ENCODE measurements at regions not wholly inside any gene's neighbourhood (a gene's known extent, or its start where the extent isn't known, plus 50 kb on each side); places are given as distances from the start of the nearest gene placed in this dataset.
A peak's percentile ranks its signal among the peaks of the same experiment; 100 is the strongest.

- in situ Hi-C loops (cut with HindIII; ENCODE audit: low sequenced_read_pairs) = no loop called here
- TF ChIP-seq CTCF (IDR thresholded peaks at IDR 0.05; ENCODE audit: low read depth, low read length, missing control alignments) = no peak
- no peak overlapping the region for H3K4me3 ChIP-seq (ENCODE audit: low read depth, low read length)
- DNase-seq (ENCODE audit: low read depth) = no peak
Measured at GRCh38 chr5:117671551-117671950, 1096.9 kb upstream of the SEMA6A start.

GRCh38 chr5:117667105-117667504, 1092.5 kb upstream of the SEMA6A start:
- no peak for TF ChIP-seq CTCF (IDR thresholded peaks at IDR 0.05; ENCODE audit: low read depth, low read length, missing control alignments)
- no peak for DNase-seq (ENCODE audit: low read depth)
- H3K4me3 ChIP-seq (ENCODE audit: low read depth, low read length) = no peak overlapping the region
- in situ Hi-C loops (cut with HindIII; ENCODE audit: low sequenced_read_pairs) = no loop called here

- TF ChIP-seq CTCF (IDR thresholded peaks at IDR 0.05; ENCODE audit: low read depth, low read length, missing control alignments) = no peak
- DNase-seq (ENCODE audit: low read depth) = peak; percentile 48
- no peak overlapping the region for H3K4me3 ChIP-seq (ENCODE audit: low read depth, low read length)
- in situ Hi-C loops (cut with HindIII; ENCODE audit: low sequenced_read_pairs) = no loop called here
Measured at GRCh38 chr5:117665121-117665520, 1090.5 kb upstream of the SEMA6A start.

GRCh38 chr5:117662361-117662760, 1087.7 kb upstream of the SEMA6A start:
- in situ Hi-C loops (cut with HindIII; ENCODE audit: low sequenced_read_pairs) = no loop called here
- no peak overlapping the region for H3K4me3 ChIP-seq (ENCODE audit: low read depth, low read length)
- no peak for TF ChIP-seq CTCF (IDR thresholded peaks at IDR 0.05; ENCODE audit: low read depth, low read length, missing control alignments)
- DNase-seq (ENCODE audit: low read depth) = no peak

- TF ChIP-seq CTCF (IDR thresholded peaks at IDR 0.05; ENCODE audit: low read depth, low read length, missing control alignments) = no peak
- peak; percentile 60 for DNase-seq (ENCODE audit: low read depth)
- in situ Hi-C loops (cut with HindIII; ENCODE audit: low sequenced_read_pairs) = no loop called here
- H3K4me3 ChIP-seq (ENCODE audit: low read depth, low read length) = no peak overlapping the region
Measured at GRCh38 chr5:117657541-117657940, 1082.9 kb upstream of the SEMA6A start.

- DNase-seq (ENCODE audit: low read depth) = no peak
- no peak for TF ChIP-seq CTCF (IDR thresholded peaks at IDR 0.05; ENCODE audit: low read depth, low read length, missing control alignments)
- no peak overlapping the region for H3K4me3 ChIP-seq (ENCODE audit: low read depth, low read length)
- in situ Hi-C loops (cut with HindIII; ENCODE audit: low sequenced_read_pairs) = no loop called here
Measured at GRCh38 chr5:117652958-117653280, 1078.3 kb upstream of the SEMA6A start.
